ENCODE measurements at regions not wholly inside any gene's neighbourhood (a gene's known extent, or its start where the extent isn't known, plus 50 kb on each side); places are given as distances from the start of the nearest gene placed in this dataset.

DNA sequence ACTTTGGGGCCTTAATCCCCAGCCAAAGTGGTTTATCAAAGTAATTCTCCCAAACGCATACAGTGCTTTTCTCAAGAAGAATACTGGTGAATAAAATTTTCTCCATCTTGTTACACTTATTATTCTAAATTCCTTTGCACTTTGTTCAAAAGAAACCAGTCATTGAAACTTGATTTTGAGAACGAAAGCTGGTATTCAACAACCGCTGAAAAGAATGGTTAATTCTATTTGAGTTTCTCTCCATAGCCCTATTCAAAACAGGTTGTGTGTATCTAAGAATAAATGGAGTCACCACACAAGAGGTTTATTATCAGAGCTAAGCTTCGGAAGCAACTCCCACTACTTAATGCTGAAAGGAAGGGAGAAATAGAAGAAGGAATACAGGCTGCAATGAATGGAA, 117.7 kb downstream of the C1D start:
- TF ChIP-seq, protein P1, sequence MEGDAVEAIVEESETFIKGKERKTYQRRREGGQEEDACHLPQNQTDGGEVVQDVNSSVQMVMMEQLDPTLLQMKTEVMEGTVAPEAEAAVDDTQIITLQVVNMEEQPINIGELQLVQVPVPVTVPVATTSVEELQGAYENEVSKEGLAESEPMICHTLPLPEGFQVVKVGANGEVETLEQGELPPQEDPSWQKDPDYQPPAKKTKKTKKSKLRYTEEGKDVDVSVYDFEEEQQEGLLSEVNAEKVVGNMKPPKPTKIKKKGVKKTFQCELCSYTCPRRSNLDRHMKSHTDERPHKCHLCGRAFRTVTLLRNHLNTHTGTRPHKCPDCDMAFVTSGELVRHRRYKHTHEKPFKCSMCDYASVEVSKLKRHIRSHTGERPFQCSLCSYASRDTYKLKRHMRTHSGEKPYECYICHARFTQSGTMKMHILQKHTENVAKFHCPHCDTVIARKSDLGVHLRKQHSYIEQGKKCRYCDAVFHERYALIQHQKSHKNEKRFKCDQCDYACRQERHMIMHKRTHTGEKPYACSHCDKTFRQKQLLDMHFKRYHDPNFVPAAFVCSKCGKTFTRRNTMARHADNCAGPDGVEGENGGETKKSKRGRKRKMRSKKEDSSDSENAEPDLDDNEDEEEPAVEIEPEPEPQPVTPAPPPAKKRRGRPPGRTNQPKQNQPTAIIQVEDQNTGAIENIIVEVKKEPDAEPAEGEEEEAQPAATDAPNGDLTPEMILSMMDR (IDR thresholded peaks at IDR 0.05): no peak
- TF ChIP-seq POLR2A (IDR thresholded peaks at IDR 0.05): no peak

Data from adrenal gland (tissue), 5 donors.